K562 (cell line): ENCODE measurements at regions not wholly inside any gene's neighbourhood (a gene's known extent, or its start where the extent isn't known, plus 50 kb on each side); places are given as distances from the start of the nearest gene placed in this dataset.
A peak's percentile ranks its signal among the peaks of the same experiment; 100 is the strongest.

ENCODE experiments used
- ATAC-seq: fragments of 200-7000 bp; cut with Tn5 transposase; 3 replicates; pipeline ENCODE4 v1.9.1; 2020; ENCODE audit warnings: moderate library complexity
- BruUV-seq: library from RNA; stranded (reverse); fragments of 400-500 nt; replicated peaks from 2 replicates; lab custom pipeline; 2021; lab: Mats Ljungman, UMichigan
- CTCF ChIA-PET: fragments of 300-600 bp; formaldehyde crosslinking; extraction: SDS; loops from one replicate; lab custom pipeline; 2021; ENCODE audit warnings: low intra/inter-chr PET ratio; lab: Yijun Ruan, JAX
- POLR2A ChIA-PET: fragments of 300-600, 350-650 bp; sonication (Branson Sonifier 250); formaldehyde crosslinking; extraction: SDS; loops from one replicate; lab custom pipeline; 2021; ENCODE audit warnings: antibody characterized with exemption, inconsistent platforms; lab: Yijun Ruan, JAX
- DNase-seq, 4 experiments: peaks; one replicate each; pipeline versions ENCODE4 v3.0.0 to v3.0.0-alpha.2; 2011 to 2018; ENCODE audit warnings: low spot score in 3 of 4, mixed read lengths in 3 of 4; ENCODE audit errors: extremely low read depth in 1 of 4
- FAIRE-seq: peaks from 2 replicates; lab custom pipeline; 2011; peaks lifted over from hg19 to GRCh38; lab: Jason Lieb, UNC
- H2AFZ ChIP-seq: 2 replicates; pipeline ENCODE4 v1.6.0; 2011; ENCODE audit warnings: low read depth, low read length, control low read depth, inconsistent platforms
- H3K27ac ChIP-seq: fragments of 200-600 bp; 3 replicates; pipeline ENCODE4 v1.8.0; 2011; ENCODE audit warnings: low read depth, mild to moderate bottlenecking, control low read depth, inconsistent platforms, low read length, moderate library complexity, mixed read lengths; ENCODE audit errors: extremely low read depth
- H3K27me3 ChIP-seq, 2 experiments: fragments of 300-600 bp in 1 of 2; 2 replicates in 1 of 2; 3 replicates in 1 of 2; pipeline versions ENCODE4 v1.6.0 to v1.8.0; 2011; ENCODE audit warnings: inconsistent platforms in 2 of 2, low read length in 2 of 2, mild to moderate bottlenecking in 1 of 2, mixed read lengths in 1 of 2, moderate library complexity in 1 of 2; ENCODE audit not compliant: control insufficient read depth in 2 of 2, insufficient read depth in 2 of 2
- H3K36me3 ChIP-seq: fragments of 300-600 bp; 3 replicates; pipeline ENCODE4 v1.8.0; 2011; ENCODE audit warnings: mild to moderate bottlenecking, low read length, inconsistent platforms; ENCODE audit not compliant: control insufficient read depth, insufficient read depth
- H3K4me1 ChIP-seq, 2 experiments: fragments of 200-600 bp in 1 of 2; replicated peaks in 1 of 2; 2 replicates in 1 of 2; 3 replicates in 1 of 2; pipeline versions ENCODE4 v1.5.1 to v1.8.0; 2011; ENCODE audit warnings: inconsistent platforms in 2 of 2, low read length in 2 of 2, mild to moderate bottlenecking in 1 of 2, mixed read lengths in 1 of 2, moderate library complexity in 1 of 2; ENCODE audit not compliant: control insufficient read depth in 2 of 2, insufficient read depth in 2 of 2
- H3K4me2 ChIP-seq: 2 replicates; pipeline ENCODE4 v1.6.1; 2011; ENCODE audit warnings: low read length, control low read depth, inconsistent platforms, mixed read lengths; ENCODE audit not compliant: insufficient read depth
- H3K4me3 ChIP-seq: fragments of 200-600 bp; sonication (generic), shearing (Covaris generic); 2 replicates; pipeline ENCODE4 v1.5.1; 2016; ENCODE audit warnings: control low read depth, inconsistent platforms
- H3K79me2 ChIP-seq: fragments of 200-600 bp; 3 replicates; pipeline ENCODE4 v1.8.0; 2011; ENCODE audit warnings: low read length, inconsistent platforms; ENCODE audit not compliant: control insufficient read depth, insufficient read depth
- H3K9ac ChIP-seq, 2 experiments: 2 replicates each; pipeline versions ENCODE4 v1.6.0 to v1.6.1; 2011; ENCODE audit warnings: low read depth in 2 of 2, low read length in 2 of 2, control low read depth in 1 of 2, inconsistent platforms in 1 of 2, mild to moderate bottlenecking in 1 of 2, mixed read lengths in 1 of 2; ENCODE audit not compliant: insufficient read depth in 1 of 2
- H3K9me1 ChIP-seq: one replicate; pipeline ENCODE4 v1.6.0; 2011; ENCODE audit warnings: inconsistent platforms, mild to moderate bottlenecking, low read length, moderate library complexity; ENCODE audit not compliant: control insufficient read depth, insufficient read depth
- H3K9me3 ChIP-seq: replicated peaks from 2 replicates; pipeline ENCODE4 v1.5.1; 2011; ENCODE audit warnings: low read depth, low read length, inconsistent platforms; ENCODE audit not compliant: control insufficient read depth, insufficient read depth
- H4K20me1 ChIP-seq: replicated peaks from 2 replicates; pipeline ENCODE4 v1.6.1; 2011; ENCODE audit warnings: low read length, inconsistent platforms, mixed read lengths; ENCODE audit not compliant: control insufficient read depth, insufficient read depth
- CBX3 ChIP-seq, 2 experiments: IDR thresholded peaks; 1 replicate in 1 of 2; 2 replicates in 1 of 2; pipeline ENCODE4 v1.6.1; 2012; ENCODE audit warnings: inconsistent platforms in 2 of 2, low read length in 2 of 2, borderline replicate concordance in 1 of 2, control low read depth in 1 of 2
- NR4A1 ChIP-seq, 2 experiments: fragments of 250-450 bp in 1 of 2; fragments of 450-650 bp in 1 of 2; sonication (Bioruptor Pico) in 1 of 2; IDR thresholded peaks; 2 replicates each; pipeline versions ENCODE4 v1.4.0 to v1.6.1; 2016 to 2020; ENCODE audit warnings: mild to moderate bottlenecking in 2 of 2, missing compliant biosample characterization in 1 of 2, missing genetic modification characterization in 1 of 2, moderate library complexity in 1 of 2
- POLR2A ChIP-seq: fragments of 450-650 bp; conservative IDR thresholded peaks from 2 replicates; pipeline ENCODE4 v1.6.1; 2016
- SAFB ChIP-seq: fragments of 200-400 bp; formaldehyde crosslinking; IDR thresholded peaks from 2 replicates; pipeline ENCODE4 v1.6.1; 2017; ENCODE audit warnings: low read depth, low read length, borderline replicate concordance
- U2AF1 ChIP-seq: fragments of 200-400 bp; formaldehyde crosslinking; optimal IDR thresholded peaks from 2 replicates; pipeline ENCODE3; 2017; ENCODE audit warnings: mild to moderate bottlenecking, low read depth, low read length, moderate library complexity
- ZEB2 ChIP-seq: fragments of 450-650 bp; IDR thresholded peaks from 2 replicates; pipeline ENCODE4 v1.6.1; 2016
- ZNF175 ChIP-seq: fragments of 200-800 bp; sonication (Bioruptor generic); IDR thresholded peaks from 2 replicates; pipeline ENCODE4 v1.6.1; 2016; ENCODE audit warnings: low read depth, mild to moderate bottlenecking, missing genetic modification characterization, missing compliant biosample characterization
- WGBS: fragments of 100-300 bp; shearing (Covaris generic); methylation state at CpG from one replicate; pipeline ENCODE4 v1.1.6; 2016; ENCODE audit warnings: low coverage, mixed read lengths; ENCODE audit not compliant: insufficient coverage; ENCODE audit errors: missing lambda C conversion rate; 5-methylcytosine and 5-hydroxymethylcytosine counted together
- in situ Hi-C: fragments of 300-500 bp; cut with MboI; formaldehyde crosslinking; loops from 4 replicates; pipeline ENCODE4 v1.15.0; 2018; ENCODE audit warnings: inconsistent platforms, mixed read lengths
- intact Hi-C: fragments of 100-400 bp; cut with micrococcal nuclease; formaldehyde crosslinking; loops from 2 replicates; pipeline ENCODE4 v1.14.2; 2022
- TF ChIP-seq, protein P1 (sequence below): sonication (generic); formaldehyde crosslinking; IDR thresholded peaks from 2 replicates; pipeline ENCODE4 v1.8.0; 2022; ENCODE audit warnings: mild to moderate bottlenecking, missing genetic modification reagents
- TF ChIP-seq, protein P2 (sequence below): sonication (generic); formaldehyde crosslinking; IDR thresholded peaks from 2 replicates; pipeline ENCODE4 v1.8.1; 2023; ENCODE audit warnings: mild to moderate bottlenecking, missing genetic modification reagents

DNA sequence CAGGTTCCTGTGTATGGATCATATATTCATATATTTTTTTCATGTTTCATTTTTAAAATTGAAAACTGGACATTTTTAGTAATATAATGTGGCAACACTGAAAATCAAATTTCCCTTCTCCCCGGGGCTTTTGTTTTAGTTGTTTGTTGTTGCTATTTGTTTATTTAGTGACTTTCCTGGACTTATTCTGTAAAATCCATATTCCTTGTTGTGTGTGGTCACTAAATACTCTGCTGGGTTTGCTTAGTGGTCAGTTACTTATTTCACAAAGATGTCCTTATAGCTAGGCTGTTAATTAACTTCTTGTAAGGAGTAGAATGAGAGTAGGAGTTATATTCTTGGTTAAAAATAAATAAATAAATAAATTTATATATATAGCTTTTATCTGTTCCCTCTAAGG is 121.6 kb upstream of the MED13L start:
- in situ Hi-C loops, result no loop called here
- Histone ChIP-seq H3K4me2 (no peak overlapping the region), H4K20me1 (no peaks in the 10 kb centered on the region), H3K36me3 (no peaks in the 10 kb centered on the region), H3K27me3 (no peaks in the 10 kb centered on the region), H3K4me1 (peaks cover 0 to 7% of the 10 kb centered on the region in 2 experiments; a peak in 1 of 5 replicates)
- POLR2A ChIA-PET, result no interaction called here
- CTCF ChIA-PET, result no interaction called here
- FAIRE-seq, result no peak
- TF ChIP-seq U2AF1 (no peak), ZNF175 (peak; percentile 97), SAFB (no peak), ZEB2 (no peak), CBX3 (IDR thresholded peaks at IDR 0.05; ENCODE audit: borderline replicate concordance in 1 of 2, low read length in 2 of 2) (no peak)
- TF ChIP-seq, all 486 proteins: peak for 1
- no TSS peak for BruUV-seq
- Histone ChIP-seq H3K9me1 (no peaks in the 10 kb centered on the region), H3K4me3 (no peak overlapping the region), H3K27ac (no peak overlapping the region), H3K9ac (no peak overlapping the region), H3K79me2 (no peaks in the 10 kb centered on the region), H2AFZ (no peak overlapping the region), H3K9me3 (no peaks in the 10 kb centered on the region)
- no peak for DNase-seq
- ATAC-seq, result no peak
- 80% methylated on average over 1 of the region's 1 CpG for WGBS
- intact Hi-C loops, result no loop called here

DNA sequence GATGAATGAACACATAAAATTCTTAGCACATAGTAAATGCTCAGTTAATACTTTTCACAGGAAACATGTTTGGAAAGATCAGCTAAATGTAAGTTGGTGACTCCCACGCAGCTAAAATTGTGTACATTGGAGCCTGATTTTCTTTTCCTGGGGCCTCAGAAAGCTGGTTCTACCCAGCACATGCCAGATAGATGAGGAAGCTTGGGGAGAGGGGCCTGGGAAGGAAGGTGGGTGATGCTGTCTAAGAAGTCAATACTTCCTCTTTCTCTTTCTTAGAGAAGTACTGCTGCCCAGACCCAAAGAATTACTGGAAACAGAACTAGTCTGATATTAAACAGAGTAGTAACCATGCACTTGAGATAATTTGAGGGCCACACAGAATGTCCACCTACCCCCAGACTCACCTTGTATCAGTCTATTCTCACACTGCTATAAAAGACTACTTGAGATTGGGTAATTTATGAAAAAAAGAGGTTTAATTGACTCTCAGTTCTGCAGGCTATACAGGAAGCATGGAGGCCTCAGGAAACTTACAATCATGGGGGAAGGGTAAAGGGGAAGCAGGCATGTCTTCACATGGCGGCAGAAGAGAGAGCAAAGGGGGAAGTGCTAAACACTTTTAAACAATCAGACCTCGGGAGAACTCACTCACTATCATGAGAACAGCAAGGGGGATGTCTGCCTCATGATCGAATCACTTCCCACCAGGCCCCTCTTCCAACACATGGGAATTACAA is 123.3 kb upstream of the MED13L start:
- DNase-seq (no peak), FAIRE-seq (no peak), ATAC-seq (no peak)
- in situ Hi-C loops (no loop called here), intact Hi-C loops (no loop called here)
- H3K4me2 ChIP-seq, result no peak overlapping the region
- H4K20me1 ChIP-seq, result no peaks in the 10 kb centered on the region
- no peak overlapping the region; the same call in 1 of the 2 replicates for H2AFZ ChIP-seq
- no peaks in the 10 kb centered on the region for H3K36me3 ChIP-seq
- H3K79me2 ChIP-seq, result no peaks in the 10 kb centered on the region
- no peak overlapping the region for H3K9ac ChIP-seq
- no peaks in the 10 kb centered on the region for H3K9me3 ChIP-seq
- H3K4me1 ChIP-seq, result peaks cover 0 to 7% of the 10 kb centered on the region in 2 experiments; a peak in 2 of 5 replicates
- no peak overlapping the region for H3K4me3 ChIP-seq
- no peaks in the 10 kb centered on the region for H3K27me3 ChIP-seq
- POLR2A ChIA-PET, result interaction anchor here (0.9 kb wide), 1 partner anchor 10 kb away, joined by 4 read pairs; no protein-coding TSS in a partner anchor
- WGBS, result 37% methylated on average over 4 of the region's 4 CpGs
- no peaks in the 10 kb centered on the region for H3K9me1 ChIP-seq
- H3K27ac ChIP-seq, result no peak overlapping the region
- CTCF ChIA-PET, result no interaction called here
- BruUV-seq, result no TSS peak
- TF ChIP-seq, protein P1, sequence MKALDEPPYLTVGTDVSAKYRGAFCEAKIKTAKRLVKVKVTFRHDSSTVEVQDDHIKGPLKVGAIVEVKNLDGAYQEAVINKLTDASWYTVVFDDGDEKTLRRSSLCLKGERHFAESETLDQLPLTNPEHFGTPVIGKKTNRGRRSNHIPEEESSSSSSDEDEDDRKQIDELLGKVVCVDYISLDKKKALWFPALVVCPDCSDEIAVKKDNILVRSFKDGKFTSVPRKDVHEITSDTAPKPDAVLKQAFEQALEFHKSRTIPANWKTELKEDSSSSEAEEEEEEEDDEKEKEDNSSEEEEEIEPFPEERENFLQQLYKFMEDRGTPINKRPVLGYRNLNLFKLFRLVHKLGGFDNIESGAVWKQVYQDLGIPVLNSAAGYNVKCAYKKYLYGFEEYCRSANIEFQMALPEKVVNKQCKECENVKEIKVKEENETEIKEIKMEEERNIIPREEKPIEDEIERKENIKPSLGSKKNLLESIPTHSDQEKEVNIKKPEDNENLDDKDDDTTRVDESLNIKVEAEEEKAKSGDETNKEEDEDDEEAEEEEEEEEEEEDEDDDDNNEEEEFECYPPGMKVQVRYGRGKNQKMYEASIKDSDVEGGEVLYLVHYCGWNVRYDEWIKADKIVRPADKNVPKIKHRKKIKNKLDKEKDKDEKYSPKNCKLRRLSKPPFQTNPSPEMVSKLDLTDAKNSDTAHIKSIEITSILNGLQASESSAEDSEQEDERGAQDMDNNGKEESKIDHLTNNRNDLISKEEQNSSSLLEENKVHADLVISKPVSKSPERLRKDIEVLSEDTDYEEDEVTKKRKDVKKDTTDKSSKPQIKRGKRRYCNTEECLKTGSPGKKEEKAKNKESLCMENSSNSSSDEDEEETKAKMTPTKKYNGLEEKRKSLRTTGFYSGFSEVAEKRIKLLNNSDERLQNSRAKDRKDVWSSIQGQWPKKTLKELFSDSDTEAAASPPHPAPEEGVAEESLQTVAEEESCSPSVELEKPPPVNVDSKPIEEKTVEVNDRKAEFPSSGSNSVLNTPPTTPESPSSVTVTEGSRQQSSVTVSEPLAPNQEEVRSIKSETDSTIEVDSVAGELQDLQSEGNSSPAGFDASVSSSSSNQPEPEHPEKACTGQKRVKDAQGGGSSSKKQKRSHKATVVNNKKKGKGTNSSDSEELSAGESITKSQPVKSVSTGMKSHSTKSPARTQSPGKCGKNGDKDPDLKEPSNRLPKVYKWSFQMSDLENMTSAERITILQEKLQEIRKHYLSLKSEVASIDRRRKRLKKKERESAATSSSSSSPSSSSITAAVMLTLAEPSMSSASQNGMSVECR (CRISPR knock-in tag), result no peak
- TF ChIP-seq, protein P2, sequence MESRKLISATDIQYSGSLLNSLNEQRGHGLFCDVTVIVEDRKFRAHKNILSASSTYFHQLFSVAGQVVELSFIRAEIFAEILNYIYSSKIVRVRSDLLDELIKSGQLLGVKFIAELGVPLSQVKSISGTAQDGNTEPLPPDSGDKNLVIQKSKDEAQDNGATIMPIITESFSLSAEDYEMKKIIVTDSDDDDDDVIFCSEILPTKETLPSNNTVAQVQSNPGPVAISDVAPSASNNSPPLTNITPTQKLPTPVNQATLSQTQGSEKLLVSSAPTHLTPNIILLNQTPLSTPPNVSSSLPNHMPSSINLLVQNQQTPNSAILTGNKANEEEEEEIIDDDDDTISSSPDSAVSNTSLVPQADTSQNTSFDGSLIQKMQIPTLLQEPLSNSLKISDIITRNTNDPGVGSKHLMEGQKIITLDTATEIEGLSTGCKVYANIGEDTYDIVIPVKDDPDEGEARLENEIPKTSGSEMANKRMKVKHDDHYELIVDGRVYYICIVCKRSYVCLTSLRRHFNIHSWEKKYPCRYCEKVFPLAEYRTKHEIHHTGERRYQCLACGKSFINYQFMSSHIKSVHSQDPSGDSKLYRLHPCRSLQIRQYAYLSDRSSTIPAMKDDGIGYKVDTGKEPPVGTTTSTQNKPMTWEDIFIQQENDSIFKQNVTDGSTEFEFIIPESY (CRISPR knock-in tag), result no peak
- TF ChIP-seq NR4A1 (CRISPR knock-in tag; IDR thresholded peaks at IDR 0.05) (no peak), NR4A1 (tag; IDR thresholded peaks at IDR 0.05) (no peak), POLR2A (no peak)
